ENCODE measurements at regions not wholly inside any gene's neighbourhood (a gene's known extent, or its start where the extent isn't known, plus 50 kb on each side); places are given as distances from the start of the nearest gene placed in this dataset.

DNA sequence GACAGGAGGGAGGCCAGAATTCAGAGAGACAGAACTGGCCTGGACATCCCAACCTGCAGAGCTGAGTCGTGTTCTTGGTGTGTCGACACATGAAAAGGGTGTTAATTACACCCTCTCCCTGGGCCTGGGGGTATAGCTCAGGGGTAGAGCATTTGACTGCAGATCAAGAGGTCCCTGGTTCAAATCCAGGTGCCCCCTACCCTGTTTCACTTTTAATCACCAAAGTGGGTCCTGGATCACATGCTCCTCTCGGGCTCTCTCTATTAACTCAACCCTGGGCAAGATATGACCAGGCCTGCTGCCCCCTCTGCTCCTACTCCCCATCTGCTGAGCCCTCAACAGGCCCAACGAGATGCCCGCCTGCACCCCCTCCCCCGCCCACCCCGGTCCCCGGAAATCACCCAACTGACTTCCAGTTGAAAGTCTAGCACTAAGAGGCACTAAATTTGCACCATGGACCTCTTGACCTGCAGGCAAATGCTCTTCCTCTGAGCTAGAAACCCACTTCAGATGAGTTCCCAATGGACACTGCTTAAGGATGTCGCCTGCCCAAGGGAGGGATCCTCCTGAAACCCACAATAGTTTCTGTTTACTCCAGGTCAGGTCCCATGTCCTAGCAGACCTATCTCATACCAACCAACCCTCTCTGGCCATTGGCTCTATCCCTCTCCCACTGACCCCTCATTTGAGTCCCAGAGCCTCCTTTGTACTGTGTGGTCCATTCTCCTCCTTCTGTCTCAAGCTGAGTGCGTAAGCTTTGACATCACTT, 137.6 kb downstream of the ZNF467 start:
- TF ChIP-seq, protein P1, sequence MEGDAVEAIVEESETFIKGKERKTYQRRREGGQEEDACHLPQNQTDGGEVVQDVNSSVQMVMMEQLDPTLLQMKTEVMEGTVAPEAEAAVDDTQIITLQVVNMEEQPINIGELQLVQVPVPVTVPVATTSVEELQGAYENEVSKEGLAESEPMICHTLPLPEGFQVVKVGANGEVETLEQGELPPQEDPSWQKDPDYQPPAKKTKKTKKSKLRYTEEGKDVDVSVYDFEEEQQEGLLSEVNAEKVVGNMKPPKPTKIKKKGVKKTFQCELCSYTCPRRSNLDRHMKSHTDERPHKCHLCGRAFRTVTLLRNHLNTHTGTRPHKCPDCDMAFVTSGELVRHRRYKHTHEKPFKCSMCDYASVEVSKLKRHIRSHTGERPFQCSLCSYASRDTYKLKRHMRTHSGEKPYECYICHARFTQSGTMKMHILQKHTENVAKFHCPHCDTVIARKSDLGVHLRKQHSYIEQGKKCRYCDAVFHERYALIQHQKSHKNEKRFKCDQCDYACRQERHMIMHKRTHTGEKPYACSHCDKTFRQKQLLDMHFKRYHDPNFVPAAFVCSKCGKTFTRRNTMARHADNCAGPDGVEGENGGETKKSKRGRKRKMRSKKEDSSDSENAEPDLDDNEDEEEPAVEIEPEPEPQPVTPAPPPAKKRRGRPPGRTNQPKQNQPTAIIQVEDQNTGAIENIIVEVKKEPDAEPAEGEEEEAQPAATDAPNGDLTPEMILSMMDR (IDR thresholded peaks at IDR 0.05; ENCODE audit: poor library complexity) = no peak
- TF ChIP-seq EZH2 (IDR thresholded peaks at IDR 0.05; ENCODE audit: borderline replicate concordance) (no peak), EZH2phosphoT487 (IDR thresholded peaks at IDR 0.05; ENCODE audit: low read depth, severe bottlenecking, unreplicated experiment) (no peak)
